ENCODE measurements at regions not wholly inside any gene's neighbourhood (a gene's known extent, or its start where the extent isn't known, plus 50 kb on each side); places are given as distances from the start of the nearest gene placed in this dataset.

GRCh38 chr10:107379601-107380000 lies 215.1 kb upstream of the SORCS1 start:
- H3K36me3 Mint-ChIP-seq (ENCODE audit: low read depth): no peaks in the 10 kb centered on the region
- no peaks in the 10 kb centered on the region for H3K27me3 Mint-ChIP-seq
- H3K4me3 Mint-ChIP-seq: no peak overlapping the region
- no peaks in the 10 kb centered on the region for H3K9me3 Mint-ChIP-seq
- no peaks in the 10 kb centered on the region for H3K4me1 Mint-ChIP-seq (ENCODE audit: low read depth)
- H3K27ac Mint-ChIP-seq: no peak overlapping the region

DNA sequence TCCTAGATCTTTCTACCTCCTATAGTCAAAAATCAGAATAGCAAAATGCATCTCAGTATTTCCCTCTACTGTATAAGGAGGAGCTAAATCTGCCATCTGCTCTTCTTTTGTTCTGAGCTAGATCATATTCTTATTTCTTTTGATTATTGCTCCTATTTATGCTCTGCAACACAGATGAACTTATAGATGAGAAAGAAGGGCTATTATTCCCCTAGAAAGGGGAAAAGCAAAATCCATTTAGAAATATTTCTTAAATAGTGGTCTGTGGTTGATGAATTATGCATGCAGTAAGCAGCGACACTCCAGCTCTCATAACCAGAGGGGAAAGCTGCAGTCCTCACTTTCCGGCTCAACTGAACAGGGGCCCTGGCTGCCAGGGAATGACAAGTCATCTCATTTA lies 207.3 kb upstream of the SORCS1 start:
- Mint-ChIP-seq H3K27me3 (no peaks in the 10 kb centered on the region), H3K4me3 (no peak overlapping the region), H3K4me1 (ENCODE audit: low read depth) (no peaks in the 10 kb centered on the region), H3K9me3 (no peaks in the 10 kb centered on the region), H3K27ac (no peak overlapping the region), H3K36me3 (ENCODE audit: low read depth) (no peaks in the 10 kb centered on the region)

DNA sequence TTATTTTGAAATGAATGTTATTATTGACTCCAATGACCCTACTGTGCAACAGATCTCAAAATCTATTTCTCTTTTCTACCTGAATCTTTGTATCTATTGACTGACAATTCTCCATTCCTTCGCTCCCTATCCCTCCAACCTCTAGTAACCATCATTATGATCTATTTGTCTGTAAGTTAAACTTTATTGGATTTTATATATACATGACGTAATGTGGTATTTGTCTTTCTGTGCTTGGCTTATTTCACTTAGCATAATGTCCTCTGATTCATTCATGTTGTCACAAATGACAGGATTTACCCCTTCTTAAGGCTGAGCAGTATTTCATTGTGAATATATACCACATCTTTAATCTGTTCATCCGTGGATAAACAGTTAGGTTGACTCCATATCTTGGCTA lies 200.4 kb upstream of the SORCS1 start:
- H3K27ac Mint-ChIP-seq: no peak overlapping the region
- H3K36me3 Mint-ChIP-seq (ENCODE audit: low read depth): no peaks in the 10 kb centered on the region
- H3K9me3 Mint-ChIP-seq: no peaks in the 10 kb centered on the region
- no peaks in the 10 kb centered on the region for H3K27me3 Mint-ChIP-seq
- no peak overlapping the region for H3K4me3 Mint-ChIP-seq
- H3K4me1 Mint-ChIP-seq (ENCODE audit: low read depth): no peaks in the 10 kb centered on the region

GRCh38 chr10:107362306-107362705 lies 197.8 kb upstream of the SORCS1 start:
- Mint-ChIP-seq H3K27ac (no peak overlapping the region), H3K4me3 (no peak overlapping the region), H3K36me3 (ENCODE audit: low read depth) (no peaks in the 10 kb centered on the region), H3K4me1 (ENCODE audit: low read depth) (no peaks in the 10 kb centered on the region), H3K9me3 (peaks cover 7% of the 10 kb centered on the region), H3K27me3 (no peaks in the 10 kb centered on the region)

GRCh38 chr10:107357033-107357432 lies 192.5 kb upstream of the SORCS1 start:
- H3K9me3 Mint-ChIP-seq: peaks cover 7% of the 10 kb centered on the region
- no peak overlapping the region for H3K4me3 Mint-ChIP-seq
- no peaks in the 10 kb centered on the region for H3K36me3 Mint-ChIP-seq (ENCODE audit: low read depth)
- no peaks in the 10 kb centered on the region for H3K27me3 Mint-ChIP-seq
- H3K4me1 Mint-ChIP-seq (ENCODE audit: low read depth): no peaks in the 10 kb centered on the region
- H3K27ac Mint-ChIP-seq: no peak overlapping the region

DNA sequence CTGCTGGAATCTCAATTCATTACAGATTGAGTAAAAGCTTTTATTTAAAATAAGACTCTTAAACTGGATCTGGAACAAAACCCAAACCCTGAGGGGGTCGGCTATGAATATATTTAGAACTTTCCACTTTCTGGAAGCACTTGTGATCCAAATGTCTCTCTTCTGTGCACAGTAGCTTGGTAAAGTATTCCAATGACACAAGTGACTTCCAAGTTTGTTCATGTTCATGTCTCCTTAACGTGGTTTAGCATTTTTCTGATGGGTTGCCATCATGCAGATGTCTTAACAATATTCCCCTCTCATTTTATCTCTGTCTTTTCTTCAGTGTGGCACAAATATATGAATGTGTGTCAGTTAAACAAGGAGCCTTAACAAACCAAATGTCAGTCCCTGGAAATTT lies 191.9 kb upstream of the SORCS1 start:
- no peaks in the 10 kb centered on the region for H3K27me3 Mint-ChIP-seq
- H3K4me3 Mint-ChIP-seq: no peak overlapping the region
- no peak overlapping the region for H3K27ac Mint-ChIP-seq

GRCh38 chr10:107342711-107343110 lies 178.2 kb upstream of the SORCS1 start:
- H3K27me3 Mint-ChIP-seq: no peaks in the 10 kb centered on the region
- no peak overlapping the region for H3K4me3 Mint-ChIP-seq
- H3K36me3 Mint-ChIP-seq (ENCODE audit: low read depth): no peaks in the 10 kb centered on the region

More for the DNA sequence above, 191.9 kb upstream of the SORCS1 start:
- Mint-ChIP-seq H3K9me3 (peaks cover 7% of the 10 kb centered on the region), H3K36me3 (ENCODE audit: low read depth) (no peaks in the 10 kb centered on the region), H3K4me1 (ENCODE audit: low read depth) (no peaks in the 10 kb centered on the region)

GRCh38 chr10:107341281-107341680 lies 176.8 kb upstream of the SORCS1 start:
- Mint-ChIP-seq H3K4me1 (ENCODE audit: low read depth) (no peaks in the 10 kb centered on the region), H3K36me3 (ENCODE audit: low read depth) (no peaks in the 10 kb centered on the region), H3K9me3 (peaks cover 7% of the 10 kb centered on the region), H3K27ac (no peak overlapping the region), H3K27me3 (no peaks in the 10 kb centered on the region), H3K4me3 (no peak overlapping the region)

More at GRCh38 chr10:107342711-107343110, 178.2 kb upstream of the SORCS1 start:
- Mint-ChIP-seq H3K27ac (no peak overlapping the region), H3K9me3 (peaks cover 7% of the 10 kb centered on the region), H3K4me1 (ENCODE audit: low read depth) (no peaks in the 10 kb centered on the region)

DNA sequence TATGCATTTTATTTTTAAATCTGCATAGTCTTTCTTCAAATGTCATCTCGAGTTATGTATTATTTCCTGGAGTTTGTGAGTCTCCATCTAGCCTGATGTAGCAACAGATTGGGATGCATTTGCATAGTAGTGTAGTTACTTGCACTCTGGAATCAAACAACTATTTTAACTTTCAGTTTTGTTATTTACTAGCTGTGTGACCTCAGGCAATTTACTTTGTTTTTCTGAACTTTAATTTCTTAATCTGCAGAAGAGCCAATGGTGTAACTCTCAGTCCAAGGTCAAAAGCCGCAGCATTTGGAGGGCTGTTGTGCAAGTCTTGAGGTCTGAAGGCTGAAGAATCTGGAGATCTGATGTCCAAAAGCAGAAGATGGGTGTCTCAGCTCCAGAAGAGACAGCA lies 175.8 kb upstream of the SORCS1 start:
- Mint-ChIP-seq H3K27me3 (no peaks in the 10 kb centered on the region), H3K4me1 (ENCODE audit: low read depth) (no peaks in the 10 kb centered on the region), H3K9me3 (peaks cover 7% of the 10 kb centered on the region), H3K36me3 (ENCODE audit: low read depth) (no peaks in the 10 kb centered on the region), H3K27ac (no peak overlapping the region), H3K4me3 (no peak overlapping the region)

DNA sequence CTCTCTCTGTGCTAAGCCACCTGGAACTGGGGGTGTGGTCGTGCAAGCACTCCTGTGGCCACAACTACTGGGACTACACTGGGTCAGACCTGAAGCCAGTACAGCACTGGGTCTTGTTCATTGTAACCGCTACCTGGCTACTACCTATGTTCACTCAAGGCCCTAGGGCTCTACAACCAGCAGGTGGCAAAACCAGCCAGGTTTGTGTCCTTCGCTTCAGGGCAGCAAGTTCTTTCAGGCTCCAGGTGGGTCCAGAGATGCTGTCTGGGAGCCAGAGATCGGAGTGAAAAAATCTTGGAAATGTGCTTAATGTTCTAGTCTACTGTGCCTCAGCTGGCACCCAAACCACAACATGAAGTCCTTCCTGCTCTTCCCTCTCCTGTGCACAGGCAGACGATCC lies 171.6 kb upstream of the SORCS1 start:
- Mint-ChIP-seq H3K4me3 (no peak overlapping the region), H3K9me3 (peaks cover 6% of the 10 kb centered on the region), H3K27me3 (no peaks in the 10 kb centered on the region), H3K27ac (no peak overlapping the region), H3K36me3 (ENCODE audit: low read depth) (no peaks in the 10 kb centered on the region), H3K4me1 (ENCODE audit: low read depth) (no peaks in the 10 kb centered on the region)

GRCh38 chr10:107317592-107317991 lies 153.1 kb upstream of the SORCS1 start:
- Mint-ChIP-seq H3K9me3 (no peaks in the 10 kb centered on the region), H3K36me3 (ENCODE audit: low read depth) (no peaks in the 10 kb centered on the region), H3K27me3 (no peaks in the 10 kb centered on the region), H3K27ac (no peak overlapping the region), H3K4me3 (no peak overlapping the region), H3K4me1 (ENCODE audit: low read depth) (no peaks in the 10 kb centered on the region)

GRCh38 chr10:107303203-107303602 lies 138.7 kb upstream of the SORCS1 start:
- Mint-ChIP-seq H3K36me3 (ENCODE audit: low read depth) (no peaks in the 10 kb centered on the region), H3K4me1 (ENCODE audit: low read depth) (no peaks in the 10 kb centered on the region), H3K27ac (no peak overlapping the region), H3K9me3 (peaks cover 24% of the 10 kb centered on the region), H3K4me3 (no peak overlapping the region), H3K27me3 (no peaks in the 10 kb centered on the region)

GRCh38 chr10:107299606-107300005 lies 135.1 kb upstream of the SORCS1 start:
- Mint-ChIP-seq H3K4me1 (ENCODE audit: low read depth) (no peaks in the 10 kb centered on the region), H3K9me3 (peaks cover 24% of the 10 kb centered on the region), H3K4me3 (no peak overlapping the region), H3K27me3 (no peaks in the 10 kb centered on the region), H3K27ac (no peak overlapping the region), H3K36me3 (ENCODE audit: low read depth) (no peaks in the 10 kb centered on the region)

- Mint-ChIP-seq H3K36me3 (ENCODE audit: low read depth) (no peaks in the 10 kb centered on the region), H3K4me1 (ENCODE audit: low read depth) (no peaks in the 10 kb centered on the region), H3K27me3 (no peaks in the 10 kb centered on the region), H3K9me3 (peaks cover 18% of the 10 kb centered on the region), H3K4me3 (no peak overlapping the region), H3K27ac (no peak overlapping the region)
Measured at GRCh38 chr10:107284187-107284586, 119.7 kb upstream of the SORCS1 start.

- H3K27me3 Mint-ChIP-seq: no peaks in the 10 kb centered on the region
- no peak overlapping the region for H3K4me3 Mint-ChIP-seq
- H3K36me3 Mint-ChIP-seq (ENCODE audit: low read depth): no peaks in the 10 kb centered on the region
- H3K27ac Mint-ChIP-seq: no peak overlapping the region
- peaks cover 10% of the 10 kb centered on the region for H3K9me3 Mint-ChIP-seq
- no peaks in the 10 kb centered on the region for H3K4me1 Mint-ChIP-seq (ENCODE audit: low read depth)
Measured at GRCh38 chr10:107280293-107280692, 115.8 kb upstream of the SORCS1 start.

- no peaks in the 10 kb centered on the region for H3K4me1 Mint-ChIP-seq (ENCODE audit: low read depth)
- H3K27ac Mint-ChIP-seq: no peak overlapping the region
- peaks cover 6% of the 10 kb centered on the region for H3K9me3 Mint-ChIP-seq
- H3K4me3 Mint-ChIP-seq: no peak overlapping the region
- H3K27me3 Mint-ChIP-seq: no peaks in the 10 kb centered on the region
- no peaks in the 10 kb centered on the region for H3K36me3 Mint-ChIP-seq (ENCODE audit: low read depth)
Measured at GRCh38 chr10:107277591-107277990, 113.1 kb upstream of the SORCS1 start.
